Body of pancreas (tissue), 4 donors: ENCODE measurements at regions not wholly inside any gene's neighbourhood (a gene's known extent, or its start where the extent isn't known, plus 50 kb on each side); places are given as distances from the start of the nearest gene placed in this dataset.

Experiments
- CTCF ChIP-seq, 7 experiments: fragments of 450-650 bp in 4 of 7; fragments of 200-600 bp in 3 of 7; sonication (generic) in 3 of 7; IDR thresholded peaks; one replicate each; pipeline ENCODE4 v1.5.1; 2016 to 2019; ENCODE audit warnings: antibody characterized with exemption in 7 of 7
- POLR2A ChIP-seq, 3 donors: fragments of 450-650 bp; IDR thresholded peaks; one replicate each; pipeline ENCODE4 v1.6.1; 2016; ENCODE audit warnings: antibody characterized with exemption in 3 of 3, mild to moderate bottlenecking in 2 of 3

DNA sequence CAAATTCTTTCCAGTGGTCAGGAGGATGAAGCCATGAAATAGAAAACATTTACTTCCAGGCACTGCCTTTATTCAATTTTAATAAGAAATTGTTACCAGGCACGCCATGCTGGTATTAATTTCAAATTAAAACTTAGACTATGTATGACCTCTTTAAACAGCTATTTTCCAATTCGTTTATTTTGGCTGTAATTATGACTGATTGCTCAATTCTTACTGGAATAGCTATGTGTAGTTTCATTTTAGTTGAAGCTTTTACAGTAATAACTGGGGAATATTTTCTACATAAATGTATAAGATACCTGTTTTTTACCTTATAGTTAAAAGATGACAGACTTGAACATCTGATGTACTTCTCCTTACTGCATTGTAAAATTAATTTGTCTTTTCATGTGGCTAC, 480.0 kb upstream of the GOLIM4 start:
- TF ChIP-seq CTCF (IDR thresholded peaks at IDR 0.05) (no peak), POLR2A (IDR thresholded peaks at IDR 0.05) (no peak)
